H9 (cell line): ENCODE measurements at regions not wholly inside any gene's neighbourhood (a gene's known extent, or its start where the extent isn't known, plus 50 kb on each side); places are given as distances from the start of the nearest gene placed in this dataset.

ENCODE experiments used
- DNase-seq: peaks from one replicate; pipeline ENCODE4 v3.0.0-alpha.2; 2017
- H2AFZ ChIP-seq: one replicate; pipeline ENCODE4 v1.6.1; 2013; ENCODE audit warnings: mild to moderate bottlenecking, low read length, control low read depth, moderate library complexity
- H2AK5ac ChIP-seq: 2 replicates; pipeline ENCODE4 v1.6.1; 2013; ENCODE audit warnings: low read length, control low read depth, mixed read lengths; ENCODE audit not compliant: insufficient read length
- H2BK120ac ChIP-seq: one replicate; pipeline ENCODE4 v1.6.1; 2013; ENCODE audit warnings: low read depth, mild to moderate bottlenecking, low read length, control low read depth, inconsistent platforms; ENCODE audit not compliant: poor library complexity, severe bottlenecking
- H2BK12ac ChIP-seq: 2 replicates; pipeline ENCODE4 v1.6.1; 2013; ENCODE audit warnings: low read length, control low read depth, mixed read lengths, low read depth; ENCODE audit not compliant: insufficient read length
- H2BK15ac ChIP-seq: 2 replicates; pipeline ENCODE4 v1.6.1; 2013; ENCODE audit warnings: low read depth, low read length, control low read depth
- H2BK20ac ChIP-seq: one replicate; pipeline ENCODE4 v1.6.1; 2013; ENCODE audit warnings: low read depth, mild to moderate bottlenecking, low read length, control low read depth, inconsistent platforms; ENCODE audit not compliant: poor library complexity, severe bottlenecking
- H2BK5ac ChIP-seq: 2 replicates; pipeline ENCODE4 v1.6.1; 2013; ENCODE audit warnings: low read length, control low read depth, mixed read lengths; ENCODE audit not compliant: insufficient read length
- H3K14ac ChIP-seq: 2 replicates; pipeline ENCODE4 v1.6.1; 2013; ENCODE audit warnings: low read length, control low read depth; ENCODE audit not compliant: insufficient read depth
- H3K18ac ChIP-seq: 2 replicates; pipeline ENCODE4 v1.6.1; 2013; ENCODE audit warnings: low read depth, mild to moderate bottlenecking, mixed read lengths, low read length, control low read depth; ENCODE audit not compliant: insufficient read length
- H3K23ac ChIP-seq: 2 replicates; pipeline ENCODE4 v1.6.1; 2013; ENCODE audit warnings: low read length, control low read depth, mixed read lengths, low read depth; ENCODE audit not compliant: insufficient read length
- H3K23me2 ChIP-seq: 2 replicates; pipeline ENCODE4 v1.6.1; 2013; ENCODE audit warnings: low read depth, mild to moderate bottlenecking, mixed read lengths, low read length, control low read depth; ENCODE audit not compliant: insufficient read length, poor library complexity, severe bottlenecking
- H3K27ac ChIP-seq: 2 replicates; pipeline ENCODE4 v1.5.1; 2013; ENCODE audit warnings: low read length, control low read depth, mixed read lengths, low read depth; ENCODE audit not compliant: insufficient read length
- H3K27me3 ChIP-seq: 2 replicates; pipeline ENCODE4 v1.6.1; 2013; ENCODE audit warnings: low read length, control low read depth, inconsistent platforms; ENCODE audit not compliant: insufficient read depth
- H3K4ac ChIP-seq: 2 replicates; pipeline ENCODE4 v1.6.1; 2013; ENCODE audit warnings: low read depth, mild to moderate bottlenecking, control low read depth, inconsistent platforms, low read length, moderate library complexity
- H3K4me1 ChIP-seq: 2 replicates; pipeline ENCODE4 v1.6.1; 2013; ENCODE audit warnings: low read length, control low read depth, inconsistent platforms; ENCODE audit not compliant: insufficient read depth
- H3K4me2 ChIP-seq: 2 replicates; pipeline ENCODE4 v1.6.1; 2013; ENCODE audit warnings: low read length, control low read depth, mixed read lengths; ENCODE audit not compliant: insufficient read length, insufficient read depth
- H3K56ac ChIP-seq: 2 replicates; pipeline ENCODE4 v1.6.1; 2013; ENCODE audit warnings: low read depth, mild to moderate bottlenecking, mixed read lengths, low read length, control low read depth; ENCODE audit not compliant: insufficient read length
- H3K79me1 ChIP-seq: 2 replicates; pipeline ENCODE4 v1.6.1; 2013; ENCODE audit warnings: low read depth, mild to moderate bottlenecking, moderate library complexity, low read length, control low read depth, inconsistent platforms; ENCODE audit not compliant: insufficient read depth, poor library complexity, severe bottlenecking
- H3K79me2 ChIP-seq: 2 replicates; pipeline ENCODE4 v1.6.1; 2013; ENCODE audit warnings: low read length, control low read depth, inconsistent platforms; ENCODE audit not compliant: insufficient read depth
- H3K9ac ChIP-seq: 2 replicates; pipeline ENCODE4 v1.6.1; 2013; ENCODE audit warnings: low read length, control low read depth, mixed read lengths; ENCODE audit not compliant: insufficient read length; ENCODE audit errors: extremely low read depth
- H3K9me3 ChIP-seq: one replicate; pipeline ENCODE4 v1.6.1; 2013; ENCODE audit warnings: low read depth, low read length, inconsistent platforms; ENCODE audit not compliant: control insufficient read depth
- H3T11ph ChIP-seq: one replicate; pipeline ENCODE4 v1.6.1; 2013; ENCODE audit warnings: mild to moderate bottlenecking, low read length, control low read depth, inconsistent platforms
- H4K20me1 ChIP-seq: one replicate; pipeline ENCODE4 v1.6.1; 2013; ENCODE audit not compliant: control insufficient read depth, insufficient read length, insufficient read depth
- H4K5ac ChIP-seq: 2 replicates; pipeline ENCODE4 v1.6.1; 2013; ENCODE audit warnings: low read depth, mild to moderate bottlenecking, mixed read lengths, low read length, control low read depth; ENCODE audit not compliant: insufficient read length
- H4K8ac ChIP-seq: replicated peaks from 2 replicates; pipeline ENCODE4 v1.6.1; 2013; ENCODE audit warnings: low read length, control low read depth, mixed read lengths, low read depth; ENCODE audit not compliant: insufficient read length
- H4K91ac ChIP-seq: 2 replicates; pipeline ENCODE4 v1.6.1; 2013; ENCODE audit warnings: low read depth, mild to moderate bottlenecking, moderate library complexity, mixed read lengths, low read length, control low read depth; ENCODE audit not compliant: insufficient read length
- H3K27ac Mint-ChIP-seq, 3 experiments: 2 replicates in 2 of 3; 3 replicates in 1 of 3; pipeline ENCODE4 v1.8.0; 2020 to 2021; ENCODE audit warnings: mixed read lengths in 3 of 3, mild to moderate bottlenecking in 1 of 3, moderate library complexity in 1 of 3
- H3K27me3 Mint-ChIP-seq: 2 replicates; pipeline ENCODE4 v1.8.0; 2021; ENCODE audit warnings: low read depth, mild to moderate bottlenecking, moderate library complexity, mixed read lengths
- H3K36me3 Mint-ChIP-seq, 3 experiments: 2 replicates in 2 of 3; 3 replicates in 1 of 3; pipeline ENCODE4 v1.8.0; 2020 to 2021; ENCODE audit warnings: low read depth in 3 of 3, mixed read lengths in 3 of 3; ENCODE audit not compliant: insufficient read depth in 1 of 3
- H3K4me1 Mint-ChIP-seq, 2 experiments: 2 replicates each; pipeline ENCODE4 v1.8.0; 2020; ENCODE audit warnings: mixed read lengths in 2 of 2
- H3K4me3 Mint-ChIP-seq, 2 experiments: 2 replicates in 1 of 2; 3 replicates in 1 of 2; pipeline ENCODE4 v1.8.0; 2020 to 2021; ENCODE audit warnings: mild to moderate bottlenecking in 2 of 2, mixed read lengths in 2 of 2, moderate library complexity in 1 of 2
- H3K9me3 Mint-ChIP-seq, 2 experiments: 2 replicates in 1 of 2; 3 replicates in 1 of 2; pipeline ENCODE4 v1.8.0; 2020; ENCODE audit warnings: mild to moderate bottlenecking in 2 of 2, mixed read lengths in 2 of 2, moderate library complexity in 1 of 2
- WGBS: extraction: QIAGEN DNeasy Blood & Tissue Kit; methylation state at CpG from one replicate; pipeline ENCODE4 v1.1.7; 2013; ENCODE audit warnings: missing lambda C conversion rate, low lambda C conversion rate, mixed read lengths; ENCODE audit not compliant: insufficient read length; ENCODE audit errors: extremely low coverage; 5-methylcytosine and 5-hydroxymethylcytosine counted together
- TF ChIP-seq, protein P1 (sequence below): fragments of 200-600 bp; sonication (generic); conservative IDR thresholded peaks from 3 replicates; pipeline ENCODE4 v1.8.0; 2021; ENCODE audit warnings: antibody characterized with exemption, mild to moderate bottlenecking

- WGBS = no CpG with 5 or more reads among the region's 4 CpGs
Observed at GRCh38 chr21:22201126-22201525, 1202.9 kb downstream of the NCAM2 start.

More at GRCh38 chr21:22201126-22201525, 1202.9 kb downstream of the NCAM2 start:
- H3K4me3 Mint-ChIP-seq = no peak overlapping the region
- no peaks in the 10 kb centered on the region for H4K20me1 ChIP-seq
- H4K91ac ChIP-seq = no peak overlapping the region
- no peak overlapping the region for H2BK20ac ChIP-seq
- no peak overlapping the region for H3K27ac Mint-ChIP-seq
- no peaks in the 10 kb centered on the region for H3K79me2 ChIP-seq
- no peak overlapping the region for H2BK15ac ChIP-seq
- no peak overlapping the region for H2BK12ac ChIP-seq
- no peak overlapping the region for H3K56ac ChIP-seq
- no peaks in the 10 kb centered on the region for H3K4me1 ChIP-seq
- H3K27me3 Mint-ChIP-seq = no peaks in the 10 kb centered on the region
- no peak for DNase-seq
- peaks cover 7 to 12% of the 10 kb centered on the region in 2 experiments for H3K9me3 Mint-ChIP-seq
- no peak overlapping the region for H4K5ac ChIP-seq
- H3T11ph ChIP-seq = no peak overlapping the region
- H2BK5ac ChIP-seq = no peak overlapping the region
- peaks cover 0 to 13% (median 7%) of the 10 kb centered on the region in 3 experiments; a peak in 5 of 7 replicates for H3K36me3 Mint-ChIP-seq
- H3K18ac ChIP-seq = no peak overlapping the region
- no peaks in the 10 kb centered on the region for H3K27me3 ChIP-seq
- H3K4ac ChIP-seq = no peak overlapping the region
- no peaks in the 10 kb centered on the region for H3K4me1 Mint-ChIP-seq
- no peaks in the 10 kb centered on the region for H3K23me2 ChIP-seq
- H4K8ac ChIP-seq = no peak overlapping the region
- H2BK120ac ChIP-seq = no peak overlapping the region
- H3K79me1 ChIP-seq = no peaks in the 10 kb centered on the region
- TF ChIP-seq, protein P1, sequence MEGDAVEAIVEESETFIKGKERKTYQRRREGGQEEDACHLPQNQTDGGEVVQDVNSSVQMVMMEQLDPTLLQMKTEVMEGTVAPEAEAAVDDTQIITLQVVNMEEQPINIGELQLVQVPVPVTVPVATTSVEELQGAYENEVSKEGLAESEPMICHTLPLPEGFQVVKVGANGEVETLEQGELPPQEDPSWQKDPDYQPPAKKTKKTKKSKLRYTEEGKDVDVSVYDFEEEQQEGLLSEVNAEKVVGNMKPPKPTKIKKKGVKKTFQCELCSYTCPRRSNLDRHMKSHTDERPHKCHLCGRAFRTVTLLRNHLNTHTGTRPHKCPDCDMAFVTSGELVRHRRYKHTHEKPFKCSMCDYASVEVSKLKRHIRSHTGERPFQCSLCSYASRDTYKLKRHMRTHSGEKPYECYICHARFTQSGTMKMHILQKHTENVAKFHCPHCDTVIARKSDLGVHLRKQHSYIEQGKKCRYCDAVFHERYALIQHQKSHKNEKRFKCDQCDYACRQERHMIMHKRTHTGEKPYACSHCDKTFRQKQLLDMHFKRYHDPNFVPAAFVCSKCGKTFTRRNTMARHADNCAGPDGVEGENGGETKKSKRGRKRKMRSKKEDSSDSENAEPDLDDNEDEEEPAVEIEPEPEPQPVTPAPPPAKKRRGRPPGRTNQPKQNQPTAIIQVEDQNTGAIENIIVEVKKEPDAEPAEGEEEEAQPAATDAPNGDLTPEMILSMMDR = no peak
- H3K23ac ChIP-seq = no peak overlapping the region
- no peak overlapping the region for H2AK5ac ChIP-seq
- H3K9me3 ChIP-seq = no peaks in the 10 kb centered on the region
- no peak overlapping the region for H3K27ac ChIP-seq
- no peak overlapping the region for H3K9ac ChIP-seq
- H2AFZ ChIP-seq = no peak overlapping the region
- no peak overlapping the region for H3K4me2 ChIP-seq
- no peak overlapping the region for H3K14ac ChIP-seq
